ENCODE measurements at regions not wholly inside any gene's neighbourhood (a gene's known extent, or its start where the extent isn't known, plus 50 kb on each side); places are given as distances from the start of the nearest gene placed in this dataset.

- intact Hi-C loops (cut with DNase I) = no loop called here
Measured at GRCh38 chr6:6438286-6438685, 117.8 kb upstream of the F13A1 start.

GRCh38 chr6:6439778-6440177 lies 119.3 kb upstream of the F13A1 start:
- Histone ChIP-seq H3K27me3 (no peaks in the 10 kb centered on the region), H3K9me3 (peaks cover 0 to 3% of the 10 kb centered on the region in 2 donors), H3K4me1 (no peaks in the 10 kb centered on the region), H3K4me3 (no peak overlapping the region), H3K27ac (no peak overlapping the region), H3K36me3 (no peaks in the 10 kb centered on the region)
- no peak for TF ChIP-seq CTCF (IDR thresholded peaks at IDR 0.05)
- ATAC-seq = no peak
- no peak for DNase-seq
- intact Hi-C loops (cut with DNase I) = no loop called here

More at GRCh38 chr6:6438286-6438685, 117.8 kb upstream of the F13A1 start:
- no peak for ATAC-seq
- Histone ChIP-seq H3K4me1 (no peaks in the 10 kb centered on the region), H3K27ac (no peak overlapping the region), H3K27me3 (no peaks in the 10 kb centered on the region), H3K36me3 (no peaks in the 10 kb centered on the region), H3K9me3 (peaks cover 0 to 3% of the 10 kb centered on the region in 2 donors), H3K4me3 (no peak overlapping the region)
- DNase-seq = no peak
- TF ChIP-seq CTCF (IDR thresholded peaks at IDR 0.05) = no peak

- no peak for TF ChIP-seq CTCF (IDR thresholded peaks at IDR 0.05)
Measured at GRCh38 chr6:6452002-6452401, 131.5 kb upstream of the F13A1 start.

GRCh38 chr6:6453186-6453585 lies 132.7 kb upstream of the F13A1 start:
- no peaks in the 10 kb centered on the region for H3K4me1 ChIP-seq
- no peak for TF ChIP-seq CTCF (IDR thresholded peaks at IDR 0.05)
- no peaks in the 10 kb centered on the region for H3K36me3 ChIP-seq
- no peaks in the 10 kb centered on the region for H3K27me3 ChIP-seq
- no peak overlapping the region for H3K27ac ChIP-seq
- no peaks in the 10 kb centered on the region for H3K9me3 ChIP-seq
- H3K4me3 ChIP-seq = no peak overlapping the region
- intact Hi-C loops (cut with DNase I) = no loop called here
- ATAC-seq (no peak), DNase-seq (no peak)

More at GRCh38 chr6:6452002-6452401, 131.5 kb upstream of the F13A1 start:
- Histone ChIP-seq H3K27me3 (no peaks in the 10 kb centered on the region), H3K4me3 (no peak overlapping the region), H3K4me1 (no peaks in the 10 kb centered on the region), H3K27ac (no peak overlapping the region), H3K36me3 (no peaks in the 10 kb centered on the region), H3K9me3 (no peaks in the 10 kb centered on the region)
- ATAC-seq = no peak
- no peak for DNase-seq
- intact Hi-C loops (cut with DNase I) = no loop called here

GRCh38 chr6:6455272-6455671 lies 133.2 kb upstream of the LY86 start:
- TF ChIP-seq CTCF (IDR thresholded peaks at IDR 0.05) = no peak
- ATAC-seq (no peak), DNase-seq (no peak)
- no peaks in the 10 kb centered on the region for H3K9me3 ChIP-seq
- H3K36me3 ChIP-seq = no peaks in the 10 kb centered on the region
- H3K27ac ChIP-seq = no peak overlapping the region
- no peaks in the 10 kb centered on the region for H3K4me1 ChIP-seq
- H3K27me3 ChIP-seq = no peaks in the 10 kb centered on the region
- intact Hi-C loops (cut with DNase I) = no loop called here
- no peak overlapping the region for H3K4me3 ChIP-seq
